ENCODE measurements at regions not wholly inside any gene's neighbourhood (a gene's known extent, or its start where the extent isn't known, plus 50 kb on each side); places are given as distances from the start of the nearest gene placed in this dataset.
"Not testable (repeated sequence)": the region's sequence is repeated elsewhere in the genome, so short reads cannot be mapped to it uniquely, and the experiment has no call there.

DNA sequence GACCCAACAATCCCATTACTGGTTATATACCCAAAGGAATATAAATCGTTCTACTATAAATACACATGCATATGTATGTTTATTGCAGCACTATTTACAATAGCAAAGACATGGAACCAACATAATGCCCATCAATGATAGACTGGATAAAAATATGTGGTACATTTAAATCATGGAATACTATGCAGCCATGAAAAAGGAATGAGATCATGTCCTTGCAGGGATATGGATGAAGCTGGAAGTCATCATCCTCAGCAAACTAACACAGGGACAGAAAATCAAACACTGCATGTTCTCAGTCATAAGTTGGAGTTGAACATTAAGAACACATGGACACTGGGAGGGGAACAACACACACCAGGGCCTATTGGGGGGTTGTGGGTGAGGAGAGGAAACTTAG, 741.8 kb downstream of the CDH18 start:
- not testable (repeated sequence) for H3K9me3 ChIP-seq (ENCODE audit: control insufficient read depth, insufficient read depth, low read length)
- no CpG with 5 or more reads among the region's 1 CpG for WGBS (ENCODE audit: insufficient coverage)

GRCh38 chr5:19247302-19247701, 740.7 kb downstream of the CDH18 start:
- Histone ChIP-seq H3K4me3 (ENCODE audit: low read depth, low read length) (no peak overlapping the region), H3K27ac (ENCODE audit: low read depth, low read length) (no peak overlapping the region), H3K27me3 (ENCODE audit: control insufficient read depth, insufficient read depth, low read length) (no peaks in the 10 kb centered on the region), H3K36me3 (ENCODE audit: control insufficient read depth, insufficient read depth, low read length) (no peaks in the 10 kb centered on the region), H3K4me1 (ENCODE audit: control insufficient read depth, insufficient read depth, low read length) (no peaks in the 10 kb centered on the region), H3K9me3 (ENCODE audit: control insufficient read depth, insufficient read depth, low read length) (no peaks in the 10 kb centered on the region)
- WGBS (ENCODE audit: insufficient coverage), result no CpG with 5 or more reads among the region's 3 CpGs
- no peak for DNase-seq (ENCODE audit: low read depth in 4 of 6, low spot score in 6 of 6)

More for the DNA sequence above, 741.8 kb downstream of the CDH18 start:
- not testable (repeated sequence) for DNase-seq (ENCODE audit: low read depth in 4 of 6, low spot score in 6 of 6); H3K4me1 ChIP-seq (ENCODE audit: control insufficient read depth, insufficient read depth, low read length); H3K4me3 ChIP-seq (ENCODE audit: low read depth, low read length); H3K27ac ChIP-seq (ENCODE audit: low read depth, low read length); H3K27me3 ChIP-seq (ENCODE audit: control insufficient read depth, insufficient read depth, low read length); H3K36me3 ChIP-seq (ENCODE audit: control insufficient read depth, insufficient read depth, low read length)

- Histone ChIP-seq H3K36me3 (ENCODE audit: control insufficient read depth, insufficient read depth, low read length) (no peaks in the 10 kb centered on the region), H3K4me3 (ENCODE audit: low read depth, low read length) (no peak overlapping the region), H3K27ac (ENCODE audit: low read depth, low read length) (no peak overlapping the region), H3K4me1 (ENCODE audit: control insufficient read depth, insufficient read depth, low read length) (no peaks in the 10 kb centered on the region), H3K27me3 (ENCODE audit: control insufficient read depth, insufficient read depth, low read length) (no peaks in the 10 kb centered on the region), H3K9me3 (ENCODE audit: control insufficient read depth, insufficient read depth, low read length) (no peaks in the 10 kb centered on the region)
- DNase-seq (ENCODE audit: low read depth in 4 of 6, low spot score in 6 of 6), result peak in 1 of 6 donors; percentile 2
- WGBS (ENCODE audit: insufficient coverage), result 40% methylated on average over 1 of the region's 1 CpG
Observed at GRCh38 chr5:19256036-19256435, 732.0 kb downstream of the CDH18 start.

GRCh38 chr5:19258686-19259085, 729.3 kb downstream of the CDH18 start:
- Histone ChIP-seq H3K9me3 (ENCODE audit: control insufficient read depth, insufficient read depth, low read length) (no peaks in the 10 kb centered on the region), H3K36me3 (ENCODE audit: control insufficient read depth, insufficient read depth, low read length) (no peaks in the 10 kb centered on the region), H3K4me3 (ENCODE audit: low read depth, low read length) (no peak overlapping the region), H3K27ac (ENCODE audit: low read depth, low read length) (no peak overlapping the region), H3K4me1 (ENCODE audit: control insufficient read depth, insufficient read depth, low read length) (no peaks in the 10 kb centered on the region), H3K27me3 (ENCODE audit: control insufficient read depth, insufficient read depth, low read length) (no peaks in the 10 kb centered on the region)
- DNase-seq (ENCODE audit: low read depth in 4 of 6, low spot score in 6 of 6), result peak in 3 of 6 donors; percentile 7 to 46 (median 43)

DNA sequence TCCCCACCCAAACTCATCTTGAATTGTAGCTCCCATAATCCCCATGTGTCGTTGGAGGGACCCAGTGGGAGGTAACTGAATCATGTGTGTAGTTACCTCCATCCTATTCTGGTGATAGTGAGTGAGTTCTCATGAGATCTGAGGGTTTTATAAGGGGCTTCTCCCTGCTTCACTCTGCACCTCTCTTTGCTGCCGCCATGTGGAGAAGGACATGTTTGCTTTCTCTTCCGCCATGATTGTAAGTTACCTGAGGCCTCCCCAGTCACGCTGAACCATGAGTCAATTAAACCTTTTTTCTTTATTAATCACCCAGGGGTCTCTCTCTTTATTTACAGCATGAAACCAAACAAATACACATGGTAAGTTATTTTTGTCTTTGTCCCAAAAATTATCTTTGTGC, 726.1 kb downstream of the CDH18 start:
- Histone ChIP-seq H3K4me3 (ENCODE audit: low read depth, low read length) (no peak overlapping the region), H3K27ac (ENCODE audit: low read depth, low read length) (no peak overlapping the region), H3K9me3 (ENCODE audit: control insufficient read depth, insufficient read depth, low read length) (no peaks in the 10 kb centered on the region), H3K4me1 (ENCODE audit: control insufficient read depth, insufficient read depth, low read length) (no peaks in the 10 kb centered on the region), H3K27me3 (ENCODE audit: control insufficient read depth, insufficient read depth, low read length) (no peaks in the 10 kb centered on the region), H3K36me3 (ENCODE audit: control insufficient read depth, insufficient read depth, low read length) (no peaks in the 10 kb centered on the region)
- no CpG with 5 or more reads among the region's 4 CpGs for WGBS (ENCODE audit: insufficient coverage)
- DNase-seq (ENCODE audit: low read depth in 4 of 6, low spot score in 6 of 6), result no peak

DNA sequence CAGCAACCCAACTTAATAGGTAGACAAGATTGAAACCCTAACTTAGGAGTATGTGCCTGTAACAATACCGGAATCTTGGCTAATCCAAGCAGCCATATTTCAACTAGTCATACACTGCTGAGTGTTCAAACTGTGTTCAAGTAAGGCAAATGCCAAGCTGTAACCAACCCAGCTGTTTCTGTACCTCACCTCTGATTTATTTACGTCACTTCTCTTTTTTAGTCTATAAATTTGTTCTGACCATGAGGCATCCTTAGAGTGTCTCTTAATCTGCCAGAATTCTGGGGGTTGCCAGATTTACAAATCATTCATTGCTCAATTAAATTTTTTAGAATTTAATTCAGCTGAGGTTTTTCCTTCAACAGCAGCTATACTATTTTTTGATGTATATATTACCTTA, 723.2 kb downstream of the CDH18 start:
- DNase-seq (ENCODE audit: low read depth in 4 of 6, low spot score in 6 of 6), result no peak
- H3K4me1 ChIP-seq (ENCODE audit: control insufficient read depth, insufficient read depth, low read length), result no peaks in the 10 kb centered on the region
- no peaks in the 10 kb centered on the region for H3K36me3 ChIP-seq (ENCODE audit: control insufficient read depth, insufficient read depth, low read length)
- H3K27me3 ChIP-seq (ENCODE audit: control insufficient read depth, insufficient read depth, low read length), result no peaks in the 10 kb centered on the region
- no peak overlapping the region for H3K4me3 ChIP-seq (ENCODE audit: low read depth, low read length)
- H3K9me3 ChIP-seq (ENCODE audit: control insufficient read depth, insufficient read depth, low read length), result no peaks in the 10 kb centered on the region
- H3K27ac ChIP-seq (ENCODE audit: low read depth, low read length), result no peak overlapping the region
- 100% methylated on average over 1 of the region's 2 CpGs for WGBS (ENCODE audit: insufficient coverage)

DNA sequence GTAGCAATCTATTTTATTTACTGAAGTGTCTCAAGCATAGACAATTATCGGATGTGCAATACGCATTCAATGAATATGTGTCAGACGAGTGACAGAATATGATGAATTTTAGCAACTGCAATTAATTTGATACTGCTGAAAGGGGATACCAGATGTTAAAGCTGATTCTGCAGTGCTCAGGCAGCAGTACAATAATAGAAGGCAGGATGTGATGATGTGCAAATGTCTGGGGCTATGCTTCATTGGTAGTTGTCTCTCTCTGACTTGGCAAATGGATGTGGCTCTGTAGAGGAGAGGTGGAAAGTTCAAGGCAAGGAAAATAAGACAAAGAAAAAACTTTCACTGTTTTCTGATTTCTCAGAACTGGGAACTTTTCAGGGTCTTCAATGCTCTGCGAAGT, 721.2 kb downstream of the CDH18 start:
- H3K4me1 ChIP-seq (ENCODE audit: control insufficient read depth, insufficient read depth, low read length), result no peaks in the 10 kb centered on the region
- no peak for DNase-seq (ENCODE audit: low read depth in 4 of 6, low spot score in 6 of 6)
- no peaks in the 10 kb centered on the region for H3K36me3 ChIP-seq (ENCODE audit: control insufficient read depth, insufficient read depth, low read length)
- WGBS (ENCODE audit: insufficient coverage), result 96% methylated on average over 3 of the region's 4 CpGs
- no peak overlapping the region for H3K4me3 ChIP-seq (ENCODE audit: low read depth, low read length)
- H3K9me3 ChIP-seq (ENCODE audit: control insufficient read depth, insufficient read depth, low read length), result no peaks in the 10 kb centered on the region
- no peaks in the 10 kb centered on the region for H3K27me3 ChIP-seq (ENCODE audit: control insufficient read depth, insufficient read depth, low read length)
- H3K27ac ChIP-seq (ENCODE audit: low read depth, low read length), result no peak overlapping the region

DNA sequence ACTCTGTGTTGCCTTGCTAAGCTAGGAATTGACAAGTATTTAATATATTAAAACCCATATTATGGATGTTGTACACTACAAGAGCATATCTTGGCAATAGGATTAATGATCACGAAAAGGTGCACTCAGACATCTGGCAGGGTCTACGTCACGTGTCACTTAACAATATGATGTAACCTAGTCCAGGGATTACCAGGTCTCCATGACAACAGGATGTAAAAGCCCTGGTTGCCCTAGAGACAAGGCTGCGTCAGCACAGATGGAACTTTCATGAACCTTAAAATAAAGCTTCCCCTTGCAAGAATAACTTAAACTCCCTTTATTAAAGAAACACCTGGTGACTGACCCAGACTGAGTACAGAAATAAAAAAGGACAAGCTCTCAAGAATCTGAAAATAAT, 717.8 kb downstream of the CDH18 start:
- no peaks in the 10 kb centered on the region for H3K4me1 ChIP-seq (ENCODE audit: control insufficient read depth, insufficient read depth, low read length)
- H3K27ac ChIP-seq (ENCODE audit: low read depth, low read length), result no peak overlapping the region
- H3K27me3 ChIP-seq (ENCODE audit: control insufficient read depth, insufficient read depth, low read length), result no peaks in the 10 kb centered on the region
- no peak overlapping the region for H3K4me3 ChIP-seq (ENCODE audit: low read depth, low read length)
- 78% methylated on average over 4 of the region's 4 CpGs for WGBS (ENCODE audit: insufficient coverage)
- no peaks in the 10 kb centered on the region for H3K36me3 ChIP-seq (ENCODE audit: control insufficient read depth, insufficient read depth, low read length)
- no peaks in the 10 kb centered on the region for H3K9me3 ChIP-seq (ENCODE audit: control insufficient read depth, insufficient read depth, low read length)
- DNase-seq (ENCODE audit: low read depth in 4 of 6, low spot score in 6 of 6), result peak in 2 of 6 donors; percentile 28 to 66

- no CpG with 5 or more reads among the region's 3 CpGs for WGBS (ENCODE audit: insufficient coverage)
- no peaks in the 10 kb centered on the region for H3K9me3 ChIP-seq (ENCODE audit: control insufficient read depth, insufficient read depth, low read length)
- no peak overlapping the region for H3K27ac ChIP-seq (ENCODE audit: low read depth, low read length)
- H3K4me3 ChIP-seq (ENCODE audit: low read depth, low read length), result no peak overlapping the region
- H3K36me3 ChIP-seq (ENCODE audit: control insufficient read depth, insufficient read depth, low read length), result no peaks in the 10 kb centered on the region
- no peaks in the 10 kb centered on the region for H3K4me1 ChIP-seq (ENCODE audit: control insufficient read depth, insufficient read depth, low read length)
- no peak for DNase-seq (ENCODE audit: low read depth in 4 of 6, low spot score in 6 of 6)
- no peaks in the 10 kb centered on the region for H3K27me3 ChIP-seq (ENCODE audit: control insufficient read depth, insufficient read depth, low read length)
Observed at GRCh38 chr5:19274578-19274977, 713.4 kb downstream of the CDH18 start.

DNA sequence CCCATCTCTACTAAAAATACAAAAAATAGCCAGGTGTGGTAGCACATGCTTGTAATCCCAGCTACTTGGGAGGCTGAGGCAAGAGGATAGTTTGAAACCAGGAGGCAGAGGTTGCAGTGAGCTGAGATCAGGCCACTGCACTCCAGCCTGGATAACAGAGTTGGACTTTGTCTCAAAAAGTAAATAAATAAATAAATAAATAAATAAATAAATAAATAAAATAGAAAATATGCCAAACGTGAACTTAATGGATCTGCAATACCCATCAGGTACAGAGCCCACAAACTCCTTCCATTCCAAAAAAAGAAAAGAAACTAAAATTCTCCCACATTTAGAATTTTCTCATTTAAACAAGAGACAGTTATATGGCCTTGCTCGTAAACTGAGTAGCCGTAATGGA, 702.7 kb downstream of the CDH18 start:
- no peak for DNase-seq (ENCODE audit: low read depth in 4 of 6, low spot score in 6 of 6)
- Histone ChIP-seq H3K9me3 (ENCODE audit: control insufficient read depth, insufficient read depth, low read length) (no peaks in the 10 kb centered on the region), H3K36me3 (ENCODE audit: control insufficient read depth, insufficient read depth, low read length) (no peaks in the 10 kb centered on the region), H3K4me3 (ENCODE audit: low read depth, low read length) (no peak overlapping the region), H3K4me1 (ENCODE audit: control insufficient read depth, insufficient read depth, low read length) (no peaks in the 10 kb centered on the region), H3K27ac (ENCODE audit: low read depth, low read length) (no peak overlapping the region), H3K27me3 (ENCODE audit: control insufficient read depth, insufficient read depth, low read length) (no peaks in the 10 kb centered on the region)
- no CpG with 5 or more reads among the region's 3 CpGs for WGBS (ENCODE audit: insufficient coverage)

Data from spinal cord (tissue), 9 donors.